H1 (cell line): ENCODE measurements at regions not wholly inside any gene's neighbourhood (a gene's known extent, or its start where the extent isn't known, plus 50 kb on each side); places are given as distances from the start of the nearest gene placed in this dataset.

Source experiments
- CTCF ChIA-PET: fragments of 300-600 bp; sonication (Branson Sonifier 250); formaldehyde crosslinking; loops from one replicate; lab custom pipeline; 2021; ENCODE audit not compliant: partially characterized antibody; lab: Charles Lee
- POLR2A ChIA-PET: fragments of 300-600 bp; sonication (Branson Sonifier 250); formaldehyde crosslinking; loops from one replicate; lab custom pipeline; 2021; ENCODE audit warnings: inconsistent platforms; ENCODE audit not compliant: partially characterized antibody; lab: Charles Lee
- DNase-seq, 2 experiments: peaks; one replicate each; pipeline versions ENCODE4 v3.0.0 to v3.0.0-alpha.2; 2010 to 2022; ENCODE audit warnings: low spot score in 2 of 2, low read depth in 1 of 2, mixed read lengths in 1 of 2
- FAIRE-seq: peaks from 2 replicates; lab custom pipeline; 2011; peaks lifted over from hg19 to GRCh38; lab: Jason Lieb, UNC
- H2AFZ ChIP-seq: 2 replicates; pipeline ENCODE4 v1.8.1; 2012; ENCODE audit warnings: low read length, inconsistent platforms
- H2AK5ac ChIP-seq: 2 replicates; pipeline ENCODE4 v1.6.1; 2013; ENCODE audit warnings: low read depth, low read length
- H2BK120ac ChIP-seq: replicated peaks from 2 replicates; pipeline ENCODE3; 2013; ENCODE audit warnings: low read depth, low read length, inconsistent platforms
- H2BK12ac ChIP-seq: 2 replicates; pipeline ENCODE4 v1.6.1; 2013; ENCODE audit warnings: low read depth, low read length
- H2BK15ac ChIP-seq: 2 replicates; pipeline ENCODE4 v1.6.1; 2013; ENCODE audit warnings: low read length
- H2BK20ac ChIP-seq: 2 replicates; pipeline ENCODE4 v1.6.1; 2013; ENCODE audit warnings: low read length
- H2BK5ac ChIP-seq: 2 replicates; pipeline ENCODE4 v1.6.1; 2013; ENCODE audit warnings: low read depth, low read length
- H3K14ac ChIP-seq: 2 replicates; pipeline ENCODE4 v1.6.1; 2013; ENCODE audit warnings: inconsistent platforms; ENCODE audit not compliant: insufficient read length
- H3K18ac ChIP-seq: 2 replicates; pipeline ENCODE4 v1.6.1; 2013; ENCODE audit warnings: low read length; ENCODE audit errors: extremely low read depth
- H3K23ac ChIP-seq: 2 replicates; pipeline ENCODE4 v1.6.1; 2013; ENCODE audit warnings: inconsistent platforms; ENCODE audit not compliant: insufficient read length
- H3K23me2 ChIP-seq: 2 replicates; pipeline ENCODE4 v1.6.1; 2013; ENCODE audit warnings: low read depth, low read length
- H3K27ac ChIP-seq: 2 replicates; pipeline ENCODE4 v1.6.1; 2011; ENCODE audit warnings: low read depth, low read length, inconsistent platforms
- H3K27me3 ChIP-seq, 4 experiments: replicated peaks in 1 of 4; 1 replicate in 1 of 4; 2 replicates in 3 of 4; pipeline versions ENCODE4 v1.6.1 to v1.8.1; 2011 to 2013; ENCODE audit warnings: low read length in 3 of 4, mild to moderate bottlenecking in 3 of 4, inconsistent platforms in 2 of 4, mixed read lengths in 2 of 4, moderate library complexity in 1 of 4; ENCODE audit not compliant: control insufficient read depth in 3 of 4, insufficient read depth in 3 of 4; ENCODE audit errors: extremely low read depth in 1 of 4
- H3K36me3 ChIP-seq, 4 experiments: 2 replicates each; pipeline versions ENCODE4 v1.6.1 to v1.8.1; 2011 to 2013; ENCODE audit warnings: mild to moderate bottlenecking in 4 of 4, low read length in 3 of 4, moderate library complexity in 2 of 4, control low read depth in 1 of 4, inconsistent platforms in 1 of 4; ENCODE audit not compliant: insufficient read depth in 4 of 4, control insufficient read depth in 2 of 4
- H3K4ac ChIP-seq: replicated peaks from 2 replicates; pipeline ENCODE3; 2013; ENCODE audit warnings: low read length, low read depth, mixed read lengths, inconsistent platforms; ENCODE audit not compliant: insufficient read length
- H3K4me1 ChIP-seq, 4 experiments: replicated peaks in 1 of 4; 1 replicate in 1 of 4; 2 replicates in 3 of 4; pipeline versions ENCODE4 v1.6.1 to v1.8.1; 2011 to 2013; ENCODE audit warnings: low read length in 3 of 4, inconsistent platforms in 2 of 4, mixed read lengths in 1 of 4; ENCODE audit not compliant: insufficient read depth in 4 of 4, control insufficient read depth in 3 of 4
- H3K4me2 ChIP-seq, 2 experiments: 2 replicates each; pipeline versions ENCODE4 v1.6.1 to v1.8.1; 2011 to 2013; ENCODE audit warnings: low read depth in 2 of 2, low read length in 2 of 2, control low read depth in 1 of 2, inconsistent platforms in 1 of 2, mild to moderate bottlenecking in 1 of 2; ENCODE audit not compliant: insufficient read depth in 1 of 2
- H3K4me3 ChIP-seq, 4 experiments: fragments of 200-600, 300-600 bp in 1 of 4; sonication (generic), shearing (Covaris generic), sonication (Bioruptor Twin) in 1 of 4; 2 replicates each; pipeline versions ENCODE4 v1.5.1 to v1.8.1; 2011 to 2016; ENCODE audit warnings: low read length in 4 of 4, low read depth in 3 of 4, control low read depth in 2 of 4, inconsistent platforms in 2 of 4, mild to moderate bottlenecking in 2 of 4, mixed read lengths in 1 of 4, moderate library complexity in 1 of 4; ENCODE audit not compliant: insufficient read depth in 2 of 4; ENCODE audit errors: extremely low read depth in 1 of 4
- H3K56ac ChIP-seq: replicated peaks from 2 replicates; pipeline ENCODE3; 2013; ENCODE audit warnings: low read depth, mild to moderate bottlenecking, mixed read lengths, low read length, inconsistent platforms; ENCODE audit not compliant: insufficient read length
- H3K79me1 ChIP-seq: 2 replicates; pipeline ENCODE4 v1.6.1; 2013; ENCODE audit warnings: low read depth, low read length, control low read depth
- H3K79me2 ChIP-seq, 2 experiments: 2 replicates each; pipeline versions ENCODE4 v1.6.1 to v1.8.1; 2012 to 2013; ENCODE audit warnings: low read length in 2 of 2, mild to moderate bottlenecking in 2 of 2, inconsistent platforms in 1 of 2; ENCODE audit not compliant: insufficient read depth in 2 of 2, control insufficient read depth in 1 of 2
- H3K9ac ChIP-seq, 4 experiments: replicated peaks in 1 of 4; 1 replicate in 1 of 4; 2 replicates in 3 of 4; pipeline versions ENCODE4 v1.6.1 to v1.8.1; 2011 to 2013; ENCODE audit warnings: low read depth in 3 of 4, low read length in 3 of 4, control low read depth in 2 of 4, mild to moderate bottlenecking in 2 of 4, moderate library complexity in 2 of 4, inconsistent platforms in 1 of 4; ENCODE audit errors: extremely low read depth in 1 of 4
- H3K9me3 ChIP-seq, 2 experiments: 2 replicates each; pipeline versions ENCODE4 v1.6.1 to v1.8.1; 2012 to 2013; ENCODE audit warnings: mild to moderate bottlenecking in 2 of 2, moderate library complexity in 2 of 2, control low read depth in 1 of 2, inconsistent platforms in 1 of 2, low read depth in 1 of 2, low read length in 1 of 2, mixed read lengths in 1 of 2; ENCODE audit not compliant: insufficient read depth in 2 of 2
- H4K20me1 ChIP-seq, 2 experiments: replicated peaks in 1 of 2; 2 replicates each; pipeline versions ENCODE3 to v1.8.1; 2011 to 2013; ENCODE audit warnings: inconsistent platforms in 2 of 2, low read length in 2 of 2, mild to moderate bottlenecking in 1 of 2; ENCODE audit not compliant: insufficient read depth in 2 of 2, control insufficient read depth in 1 of 2
- H4K5ac ChIP-seq: 2 replicates; pipeline ENCODE4 v1.6.1; 2013; ENCODE audit warnings: low read length, low read depth, mixed read lengths, inconsistent platforms; ENCODE audit not compliant: insufficient read length
- H4K8ac ChIP-seq: 2 replicates; pipeline ENCODE4 v1.8.0; 2013; ENCODE audit warnings: mild to moderate bottlenecking, moderate library complexity, low read length, inconsistent platforms; ENCODE audit not compliant: insufficient read depth; ENCODE audit errors: extremely low read depth
- H4K91ac ChIP-seq: replicated peaks from 2 replicates; pipeline ENCODE3; 2013; ENCODE audit warnings: low read length, mixed read lengths, inconsistent platforms; ENCODE audit not compliant: insufficient read length
- E2F6 ChIP-seq: IDR thresholded peaks from 2 replicates; pipeline ENCODE4 v1.6.1; 2012; ENCODE audit warnings: inconsistent platforms
- RAD21 ChIP-seq, 2 experiments: IDR thresholded peaks in 1 of 2; conservative IDR thresholded peaks in 1 of 2; 2 replicates each; pipeline ENCODE4 v1.6.1; 2011; ENCODE audit warnings: low read depth in 2 of 2, low read length in 2 of 2, improper control_type of control experiment in 1 of 2, inconsistent platforms in 1 of 2, mild to moderate bottlenecking in 1 of 2, moderate library complexity in 1 of 2
- WGBS, 2 experiments: shearing (Covaris generic) in 1 of 2; methylation state at CpG; one replicate each; pipeline versions ENCODE4 v1.1.6 to v1.1.7; 2013 to 2015; ENCODE audit warnings: low lambda C conversion rate in 2 of 2, mixed read lengths in 2 of 2, inconsistent platforms in 1 of 2, low coverage in 1 of 2, missing lambda C conversion rate in 1 of 2; ENCODE audit not compliant: insufficient replicate concordance in 2 of 2, insufficient coverage in 1 of 2, insufficient read length in 1 of 2; ENCODE audit errors: extremely low coverage in 1 of 2, missing lambda C conversion rate in 1 of 2; 5-methylcytosine and 5-hydroxymethylcytosine counted together

GRCh38 chr7:36096460-36097095 lies 56.5 kb upstream of the EEPD1 start:
- Histone ChIP-seq H3K4me1 (peaks cover 0 to 6% (median 2%) of the 10 kb centered on the region in 4 experiments; a peak in 2 of 7 replicates), H2BK15ac (peak overlapping the region; percentile 21; the same call in 1 of the 2 replicates), H3K79me2 (no peaks in the 10 kb centered on the region), H3K23me2 (peaks cover 3% of the 10 kb centered on the region; the same call in 1 of the 2 replicates), H3K27ac (no peak overlapping the region), H2AK5ac (no peak overlapping the region), H3K14ac (no peak overlapping the region), H2AFZ (peak overlapping the region; percentile 89), H3K56ac (no peak overlapping the region), H3K79me1 (no peaks in the 10 kb centered on the region), H3K9me3 (peaks cover 3 to 8% of the 10 kb centered on the region in 2 experiments; a peak in 2 of 4 replicates), H4K20me1 (no peaks in the 10 kb centered on the region), H3K18ac (no peak overlapping the region), H3K4me2 (no peak overlapping the region), H4K91ac (peak overlapping the region; percentile 30), H4K5ac (no peak overlapping the region), H2BK5ac (no peak overlapping the region; the same call in 1 of the 2 replicates), H3K27me3 (no peaks in the 10 kb centered on the region), H2BK120ac (no peak overlapping the region), H2BK12ac (peak overlapping the region; percentile 78; the same call in 1 of the 2 replicates), H2BK20ac (no peak overlapping the region), H3K4me3 (no peak overlapping the region), H3K9ac (no peak overlapping the region), H3K23ac (no peak overlapping the region), H4K8ac (no peak overlapping the region), H3K36me3 (no peaks in the 10 kb centered on the region), H3K4ac (no peak overlapping the region)
- DNase-seq (no peak), FAIRE-seq (no peak)
- CTCF ChIA-PET = interaction anchor here (0.5 to 1.4 kb wide), 8 partner anchors 13 to 219 kb away, joined by 3 to 5 read pairs (median 3); no protein-coding TSS in a partner anchor
- no peak for TF ChIP-seq E2F6
- TF ChIP-seq RAD21 (IDR thresholded peaks at IDR 0.05 in 1 of 2, conservative IDR thresholded peaks at IDR 0.05 in 1 of 2; ENCODE audit: low read depth in 2 of 2, low read length in 2 of 2) = peak in 1 of 2 experiments; percentile 14; a peak in 1 of 4 replicates
- WGBS, 2 experiments = 75% methylated on average over 6 of the region's 6 CpGs; no CpG with 5 or more reads in 1 of the 2 experiments
- POLR2A ChIA-PET = no interaction called here
